ENCODE measurements at regions not wholly inside any gene's neighbourhood (a gene's known extent, or its start where the extent isn't known, plus 50 kb on each side); places are given as distances from the start of the nearest gene placed in this dataset.

GRCh38 chr13:63209330-63210017, 1793.8 kb upstream of the PCDH20 start:
- WGBS: 85% methylated on average over 6 of the region's 6 CpGs

GRCh38 chr13:63208826-63209225, 1793.2 kb upstream of the PCDH20 start:
- 88% methylated on average over 3 of the region's 3 CpGs for WGBS
- Histone ChIP-seq H3K4me1 (no peaks in the 10 kb centered on the region), H3K4me3 (no peak overlapping the region), H3K36me3 (no peaks in the 10 kb centered on the region), H3K27me3 (no peaks in the 10 kb centered on the region), H3K27ac (replicated peaks in 1 of 4) (no peak overlapping the region), H3K9me3 (no peaks in the 10 kb centered on the region)
- intact Hi-C loops (cut with DNase I): no loop called here
- no peak for DNase-seq (ENCODE audit: extremely low spot score)
- TF ChIP-seq CTCF (IDR thresholded peaks at IDR 0.05) (no peak), POLR2AphosphoS5 (IDR thresholded peaks at IDR 0.05) (no peak), EP300 (IDR thresholded peaks at IDR 0.05) (no peak), POLR2A (IDR thresholded peaks at IDR 0.05; ENCODE audit: low read depth) (no peak)

More at GRCh38 chr13:63209330-63210017, 1793.8 kb upstream of the PCDH20 start:
- TF ChIP-seq EP300 (IDR thresholded peaks at IDR 0.05) (no peak), POLR2A (IDR thresholded peaks at IDR 0.05; ENCODE audit: low read depth) (no peak), CTCF (IDR thresholded peaks at IDR 0.05) (no peak), POLR2AphosphoS5 (IDR thresholded peaks at IDR 0.05) (no peak)
- Histone ChIP-seq H3K4me1 (no peaks in the 10 kb centered on the region), H3K36me3 (no peaks in the 10 kb centered on the region), H3K9me3 (no peaks in the 10 kb centered on the region), H3K4me3 (no peak overlapping the region), H3K27ac (replicated peaks in 1 of 4) (no peak overlapping the region), H3K27me3 (no peaks in the 10 kb centered on the region)
- intact Hi-C loops (cut with DNase I): no loop called here
- DNase-seq (ENCODE audit: extremely low spot score): no peak

GRCh38 chr13:63206461-63206860, 1790.8 kb upstream of the PCDH20 start:
- Histone ChIP-seq H3K27ac (replicated peaks in 1 of 4) (no peak overlapping the region), H3K9me3 (no peaks in the 10 kb centered on the region), H3K4me3 (no peak overlapping the region), H3K36me3 (no peaks in the 10 kb centered on the region), H3K4me1 (no peaks in the 10 kb centered on the region), H3K27me3 (no peaks in the 10 kb centered on the region)
- WGBS: 78% methylated on average over 1 of the region's 1 CpG
- intact Hi-C loops (cut with DNase I): no loop called here
- no peak for DNase-seq (ENCODE audit: extremely low spot score)
- TF ChIP-seq EP300 (IDR thresholded peaks at IDR 0.05): no peak
- TF ChIP-seq POLR2A (IDR thresholded peaks at IDR 0.05; ENCODE audit: low read depth): no peak
- TF ChIP-seq POLR2AphosphoS5 (IDR thresholded peaks at IDR 0.05): no peak
- TF ChIP-seq CTCF (IDR thresholded peaks at IDR 0.05): no peak

- TF ChIP-seq EP300 (IDR thresholded peaks at IDR 0.05): no peak
- TF ChIP-seq POLR2AphosphoS5 (IDR thresholded peaks at IDR 0.05): no peak
- TF ChIP-seq POLR2A (IDR thresholded peaks at IDR 0.05; ENCODE audit: low read depth): no peak
- TF ChIP-seq CTCF (IDR thresholded peaks at IDR 0.05): no peak
- Histone ChIP-seq H3K27ac (replicated peaks in 1 of 4) (no peak overlapping the region), H3K27me3 (no peaks in the 10 kb centered on the region), H3K4me3 (no peak overlapping the region), H3K9me3 (no peaks in the 10 kb centered on the region), H3K4me1 (no peaks in the 10 kb centered on the region), H3K36me3 (no peaks in the 10 kb centered on the region)
- 93% methylated on average over 1 of the region's 1 CpG for WGBS
- intact Hi-C loops (cut with DNase I): no loop called here
- no peak for DNase-seq (ENCODE audit: extremely low spot score)
Observed at GRCh38 chr13:63201493-63201892, 1785.8 kb upstream of the PCDH20 start.

GRCh38 chr13:63199508-63199907, 1783.9 kb upstream of the PCDH20 start:
- H3K27me3 ChIP-seq: no peaks in the 10 kb centered on the region
- no peaks in the 10 kb centered on the region for H3K36me3 ChIP-seq
- no peaks in the 10 kb centered on the region for H3K4me1 ChIP-seq
- no peaks in the 10 kb centered on the region for H3K9me3 ChIP-seq
- intact Hi-C loops (cut with DNase I): no loop called here
- H3K27ac ChIP-seq (replicated peaks in 1 of 4): no peak overlapping the region
- TF ChIP-seq POLR2A (IDR thresholded peaks at IDR 0.05; ENCODE audit: low read depth) (no peak), POLR2AphosphoS5 (IDR thresholded peaks at IDR 0.05) (no peak), CTCF (IDR thresholded peaks at IDR 0.05) (no peak), EP300 (IDR thresholded peaks at IDR 0.05) (no peak)
- H3K4me3 ChIP-seq: no peak overlapping the region
- no peak for DNase-seq (ENCODE audit: extremely low spot score)

Data from esophagus muscularis mucosa (tissue), 4 donors.